ENCODE measurements at regions not wholly inside any gene's neighbourhood (a gene's known extent, or its start where the extent isn't known, plus 50 kb on each side); places are given as distances from the start of the nearest gene placed in this dataset.
A peak's percentile ranks its signal among the peaks of the same experiment; 100 is the strongest.

DNA sequence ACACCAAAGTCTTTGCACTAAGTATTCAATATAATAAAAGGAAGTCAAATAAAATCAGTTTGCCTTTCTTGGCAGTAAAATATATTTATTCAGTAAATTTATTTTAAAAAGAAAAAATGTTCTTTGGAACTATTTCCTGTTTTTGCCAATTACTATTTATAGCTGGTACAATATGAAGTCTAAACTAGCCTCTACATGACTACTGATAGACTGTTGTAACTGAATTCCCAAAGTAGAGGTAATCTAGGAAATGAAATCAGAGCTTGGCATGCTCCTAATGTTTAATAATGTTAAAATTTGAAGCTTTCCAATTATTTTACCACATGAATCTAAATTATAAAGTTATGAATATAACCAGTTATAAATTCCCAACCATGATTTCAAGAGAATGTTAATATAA lies 385.5 kb downstream of the SEMA3D start:
- Histone ChIP-seq H3K4me3 (no peak overlapping the region), H3K27me3 (no peaks in the 10 kb centered on the region), H3K4me1 (no peaks in the 10 kb centered on the region), H3K27ac (no peak overlapping the region), H3K9me3 (peaks cover 0 to 3% (median 0%) of the 10 kb centered on the region in 4 donors), H3K36me3 (no peaks in the 10 kb centered on the region)
- no peak for DNase-seq (ENCODE audit: low spot score in 2 of 2)
- TF ChIP-seq POLR2A (IDR thresholded peaks at IDR 0.05) (no peak), EP300 (IDR thresholded peaks at IDR 0.05) (no peak)
- TF ChIP-seq, protein P1, sequence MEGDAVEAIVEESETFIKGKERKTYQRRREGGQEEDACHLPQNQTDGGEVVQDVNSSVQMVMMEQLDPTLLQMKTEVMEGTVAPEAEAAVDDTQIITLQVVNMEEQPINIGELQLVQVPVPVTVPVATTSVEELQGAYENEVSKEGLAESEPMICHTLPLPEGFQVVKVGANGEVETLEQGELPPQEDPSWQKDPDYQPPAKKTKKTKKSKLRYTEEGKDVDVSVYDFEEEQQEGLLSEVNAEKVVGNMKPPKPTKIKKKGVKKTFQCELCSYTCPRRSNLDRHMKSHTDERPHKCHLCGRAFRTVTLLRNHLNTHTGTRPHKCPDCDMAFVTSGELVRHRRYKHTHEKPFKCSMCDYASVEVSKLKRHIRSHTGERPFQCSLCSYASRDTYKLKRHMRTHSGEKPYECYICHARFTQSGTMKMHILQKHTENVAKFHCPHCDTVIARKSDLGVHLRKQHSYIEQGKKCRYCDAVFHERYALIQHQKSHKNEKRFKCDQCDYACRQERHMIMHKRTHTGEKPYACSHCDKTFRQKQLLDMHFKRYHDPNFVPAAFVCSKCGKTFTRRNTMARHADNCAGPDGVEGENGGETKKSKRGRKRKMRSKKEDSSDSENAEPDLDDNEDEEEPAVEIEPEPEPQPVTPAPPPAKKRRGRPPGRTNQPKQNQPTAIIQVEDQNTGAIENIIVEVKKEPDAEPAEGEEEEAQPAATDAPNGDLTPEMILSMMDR (IDR thresholded peaks at IDR 0.05): no peak

- Histone ChIP-seq H3K27me3 (no peaks in the 10 kb centered on the region), H3K4me3 (no peak overlapping the region), H3K36me3 (no peaks in the 10 kb centered on the region), H3K27ac (peak overlapping the region in 1 of 4 donors; percentile 52), H3K9me3 (peaks cover 0 to 5% (median 0%) of the 10 kb centered on the region in 4 donors), H3K4me1 (no peaks in the 10 kb centered on the region)
- TF ChIP-seq POLR2A (IDR thresholded peaks at IDR 0.05) (no peak), EP300 (IDR thresholded peaks at IDR 0.05) (no peak)
- TF ChIP-seq, protein P1 (IDR thresholded peaks at IDR 0.05): no peak
- WGBS, 2 donors: 85 to 87% methylated on average over 1 of the region's 1 CpG
- DNase-seq (ENCODE audit: low spot score in 2 of 2): no peak
Measured at GRCh38 chr7:84800846-84801245, 386.0 kb downstream of the SEMA3D start.

DNA sequence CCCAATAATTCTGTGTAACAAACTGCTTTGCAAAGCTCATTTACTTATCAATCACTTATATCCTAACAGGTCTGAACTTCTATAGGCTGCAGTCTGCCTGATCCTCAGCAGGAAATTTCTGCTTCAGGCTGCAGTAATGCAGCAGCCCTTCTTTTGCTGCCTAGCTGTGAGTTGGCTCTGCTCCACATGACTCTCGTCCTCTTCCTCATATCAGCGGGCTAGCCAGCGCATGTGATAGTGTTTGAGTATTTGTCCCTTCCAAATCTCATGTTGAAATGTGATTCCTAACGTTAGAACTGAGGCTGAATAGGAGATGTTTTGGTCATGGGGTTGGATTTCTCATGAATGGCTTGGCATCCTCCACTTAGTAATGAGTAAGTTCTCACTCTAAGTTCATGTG lies 387.8 kb downstream of the SEMA3D start:
- Histone ChIP-seq H3K27me3 (no peaks in the 10 kb centered on the region), H3K9me3 (peaks cover 0 to 5% (median 0%) of the 10 kb centered on the region in 4 donors), H3K4me3 (no peak overlapping the region), H3K36me3 (no peaks in the 10 kb centered on the region), H3K27ac (no peak overlapping the region), H3K4me1 (no peaks in the 10 kb centered on the region)
- no peak for DNase-seq (ENCODE audit: low spot score in 2 of 2)
- 69 to 79% methylated on average over 4 of the region's 4 CpGs for WGBS, 2 donors
- no peak for TF ChIP-seq POLR2A (IDR thresholded peaks at IDR 0.05)
- TF ChIP-seq, protein P1 (IDR thresholded peaks at IDR 0.05): no peak
- TF ChIP-seq EP300 (IDR thresholded peaks at IDR 0.05): no peak

GRCh38 chr7:84792231-84792893 lies 394.5 kb downstream of the SEMA3D start:
- Histone ChIP-seq H3K9me3 (peaks cover 0 to 5% (median 0%) of the 10 kb centered on the region in 4 donors), H3K27ac (no peak overlapping the region), H3K27me3 (no peaks in the 10 kb centered on the region), H3K4me3 (no peak overlapping the region), H3K4me1 (peaks cover 0 to 6% (median 0%) of the 10 kb centered on the region in 4 donors), H3K36me3 (no peaks in the 10 kb centered on the region)
- no peak for TF ChIP-seq EP300 (IDR thresholded peaks at IDR 0.05)
- TF ChIP-seq, protein P1 (IDR thresholded peaks at IDR 0.05): no peak
- TF ChIP-seq POLR2A (IDR thresholded peaks at IDR 0.05): no peak
- WGBS, 2 donors: 85 to 87% methylated on average over 8 of the region's 8 CpGs
- DNase-seq (ENCODE audit: low spot score in 2 of 2): no peak

GRCh38 chr7:84790882-84791281 lies 396.0 kb downstream of the SEMA3D start:
- H3K36me3 ChIP-seq: no peaks in the 10 kb centered on the region
- no peak overlapping the region for H3K4me3 ChIP-seq
- no peaks in the 10 kb centered on the region for H3K27me3 ChIP-seq
- H3K27ac ChIP-seq: no peak overlapping the region
- 15 to 17% methylated on average over 2 of the region's 2 CpGs for WGBS, 2 donors
- H3K9me3 ChIP-seq: no peaks in the 10 kb centered on the region
- TF ChIP-seq EP300 (IDR thresholded peaks at IDR 0.05): peak in 1 of 2 donors; percentile 12
- TF ChIP-seq POLR2A (IDR thresholded peaks at IDR 0.05): no peak
- TF ChIP-seq, protein P1 (IDR thresholded peaks at IDR 0.05): no peak
- H3K4me1 ChIP-seq: peaks cover 0 to 6% (median 0%) of the 10 kb centered on the region in 4 donors
- DNase-seq (ENCODE audit: low spot score in 2 of 2): no peak

All from tibial nerve (tissue), 4 donors.